ENCODE measurements at regions not wholly inside any gene's neighbourhood (a gene's known extent, or its start where the extent isn't known, plus 50 kb on each side); places are given as distances from the start of the nearest gene placed in this dataset.

DNA sequence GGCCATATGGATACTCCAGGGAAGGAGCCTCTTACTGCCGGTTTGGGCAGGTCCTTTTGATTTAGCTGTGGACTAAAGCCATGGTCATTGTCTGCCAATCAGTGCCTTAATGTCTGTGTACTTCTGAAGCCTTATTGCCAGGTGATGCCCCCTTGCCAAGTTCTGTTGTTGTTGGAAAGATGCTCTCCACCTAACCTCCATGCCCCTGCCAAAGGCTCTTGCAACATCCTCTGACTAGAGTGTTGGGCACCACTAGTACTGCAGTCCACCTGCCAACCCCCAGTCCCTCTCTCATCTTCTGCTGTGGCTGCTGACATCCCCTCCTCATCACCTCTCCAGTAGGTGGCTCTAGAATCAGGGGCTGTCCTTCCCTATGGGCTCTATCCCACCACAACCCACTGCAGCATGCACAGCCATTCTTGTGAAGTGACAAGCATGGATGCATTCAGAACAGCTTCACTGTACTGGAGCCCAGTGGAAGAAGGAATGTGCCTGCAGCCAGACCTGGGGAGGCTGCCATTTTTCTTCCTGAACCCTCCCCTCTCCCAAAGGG is 375.3 kb upstream of the CDH5 start:
- H3K4me3 ChIP-seq (ENCODE audit: low read depth, low read length), result no peak overlapping the region
- TF ChIP-seq, protein P1, sequence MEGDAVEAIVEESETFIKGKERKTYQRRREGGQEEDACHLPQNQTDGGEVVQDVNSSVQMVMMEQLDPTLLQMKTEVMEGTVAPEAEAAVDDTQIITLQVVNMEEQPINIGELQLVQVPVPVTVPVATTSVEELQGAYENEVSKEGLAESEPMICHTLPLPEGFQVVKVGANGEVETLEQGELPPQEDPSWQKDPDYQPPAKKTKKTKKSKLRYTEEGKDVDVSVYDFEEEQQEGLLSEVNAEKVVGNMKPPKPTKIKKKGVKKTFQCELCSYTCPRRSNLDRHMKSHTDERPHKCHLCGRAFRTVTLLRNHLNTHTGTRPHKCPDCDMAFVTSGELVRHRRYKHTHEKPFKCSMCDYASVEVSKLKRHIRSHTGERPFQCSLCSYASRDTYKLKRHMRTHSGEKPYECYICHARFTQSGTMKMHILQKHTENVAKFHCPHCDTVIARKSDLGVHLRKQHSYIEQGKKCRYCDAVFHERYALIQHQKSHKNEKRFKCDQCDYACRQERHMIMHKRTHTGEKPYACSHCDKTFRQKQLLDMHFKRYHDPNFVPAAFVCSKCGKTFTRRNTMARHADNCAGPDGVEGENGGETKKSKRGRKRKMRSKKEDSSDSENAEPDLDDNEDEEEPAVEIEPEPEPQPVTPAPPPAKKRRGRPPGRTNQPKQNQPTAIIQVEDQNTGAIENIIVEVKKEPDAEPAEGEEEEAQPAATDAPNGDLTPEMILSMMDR (conservative IDR thresholded peaks at IDR 0.05; ENCODE audit: low read depth, low read length), result no peak

GRCh38 chr16:65989861-65990604 is 376.5 kb upstream of the CDH5 start:
- TF ChIP-seq, protein P1 (conservative IDR thresholded peaks at IDR 0.05; ENCODE audit: low read depth, low read length), result no peak
- no peak for DNase-seq (ENCODE audit: low read depth)
- no peak overlapping the region for H3K4me3 ChIP-seq (ENCODE audit: low read depth, low read length)

More for the DNA sequence above, 375.3 kb upstream of the CDH5 start:
- DNase-seq (ENCODE audit: low read depth), result no peak

DNA sequence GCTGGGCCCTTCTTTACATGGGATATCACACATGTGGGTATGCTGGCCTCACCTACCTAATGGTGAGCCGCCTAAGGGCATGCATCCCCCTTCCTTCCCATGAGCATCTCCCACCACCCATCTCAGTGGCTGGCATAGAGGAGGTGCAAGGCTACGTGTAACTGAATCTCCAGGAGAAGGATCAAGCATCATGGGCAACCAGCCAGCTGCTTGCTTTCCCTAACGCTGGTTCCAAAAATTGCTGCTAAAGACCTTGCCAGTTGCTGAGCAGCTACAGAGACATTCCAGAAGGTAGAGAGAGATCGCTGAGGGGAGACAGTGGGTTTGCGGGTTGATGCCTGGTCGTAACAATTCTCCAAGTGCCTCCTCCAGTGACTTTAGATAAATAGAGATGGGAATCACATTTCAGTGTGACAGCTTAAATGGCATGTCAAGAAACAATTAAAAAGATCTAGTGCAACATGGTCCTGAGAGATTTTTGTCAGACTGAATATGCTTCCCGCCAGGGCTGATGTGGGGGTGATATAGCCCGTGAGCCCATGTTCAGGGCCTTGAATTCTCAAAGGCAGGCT is 378.4 kb upstream of the CDH5 start:
- H3K4me3 ChIP-seq (ENCODE audit: low read depth, low read length), result no peak overlapping the region
- no peak for DNase-seq (ENCODE audit: low read depth)
- TF ChIP-seq, protein P1 (conservative IDR thresholded peaks at IDR 0.05; ENCODE audit: low read depth, low read length), result no peak

DNA sequence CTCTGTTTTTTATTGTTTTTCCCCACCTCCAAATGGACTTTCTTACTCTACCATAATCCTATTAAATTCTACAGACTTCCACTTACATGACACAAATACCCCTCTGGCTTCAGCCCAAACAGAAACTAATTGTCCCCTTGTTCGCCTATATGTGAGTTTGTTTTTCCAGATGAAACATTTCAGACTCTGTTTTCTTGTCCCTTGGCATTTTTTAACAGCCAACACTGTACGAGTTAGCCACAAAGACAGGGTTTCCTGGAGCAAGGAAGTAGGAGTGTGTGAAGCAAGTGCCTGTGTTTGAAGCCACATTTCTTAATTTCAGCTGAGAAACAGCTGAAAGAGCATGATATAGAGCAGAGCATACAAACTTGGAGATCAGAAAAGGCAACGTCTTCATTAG is 382.2 kb upstream of the CDH5 start:
- no peak for DNase-seq (ENCODE audit: low read depth)
- TF ChIP-seq, protein P1 (conservative IDR thresholded peaks at IDR 0.05; ENCODE audit: low read depth, low read length), result no peak
- H3K4me3 ChIP-seq (ENCODE audit: low read depth, low read length), result no peak overlapping the region

DNA sequence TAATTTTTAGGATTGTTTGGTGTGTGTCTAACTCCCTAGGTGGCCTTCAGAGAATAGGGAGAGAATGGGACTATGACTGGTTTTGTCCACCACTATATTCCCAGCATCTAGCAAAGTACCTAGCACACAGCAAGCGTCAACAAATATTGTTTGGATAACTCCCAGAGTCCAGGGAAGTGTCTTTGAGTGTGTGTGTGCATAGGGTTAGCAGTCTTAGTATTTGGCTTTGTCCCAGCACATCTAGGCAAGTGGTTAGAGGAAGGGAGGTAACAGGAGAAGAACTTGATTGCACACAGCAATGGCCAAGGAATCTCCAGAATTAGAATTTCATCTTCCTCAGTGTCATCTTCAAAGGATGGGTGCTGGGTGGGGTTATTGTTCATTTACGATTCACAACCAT is 385.4 kb upstream of the CDH5 start:
- H3K4me3 ChIP-seq (ENCODE audit: low read depth, low read length), result no peak overlapping the region
- TF ChIP-seq, protein P1 (conservative IDR thresholded peaks at IDR 0.05; ENCODE audit: low read depth, low read length), result no peak
- DNase-seq (ENCODE audit: low read depth), result no peak

DNA sequence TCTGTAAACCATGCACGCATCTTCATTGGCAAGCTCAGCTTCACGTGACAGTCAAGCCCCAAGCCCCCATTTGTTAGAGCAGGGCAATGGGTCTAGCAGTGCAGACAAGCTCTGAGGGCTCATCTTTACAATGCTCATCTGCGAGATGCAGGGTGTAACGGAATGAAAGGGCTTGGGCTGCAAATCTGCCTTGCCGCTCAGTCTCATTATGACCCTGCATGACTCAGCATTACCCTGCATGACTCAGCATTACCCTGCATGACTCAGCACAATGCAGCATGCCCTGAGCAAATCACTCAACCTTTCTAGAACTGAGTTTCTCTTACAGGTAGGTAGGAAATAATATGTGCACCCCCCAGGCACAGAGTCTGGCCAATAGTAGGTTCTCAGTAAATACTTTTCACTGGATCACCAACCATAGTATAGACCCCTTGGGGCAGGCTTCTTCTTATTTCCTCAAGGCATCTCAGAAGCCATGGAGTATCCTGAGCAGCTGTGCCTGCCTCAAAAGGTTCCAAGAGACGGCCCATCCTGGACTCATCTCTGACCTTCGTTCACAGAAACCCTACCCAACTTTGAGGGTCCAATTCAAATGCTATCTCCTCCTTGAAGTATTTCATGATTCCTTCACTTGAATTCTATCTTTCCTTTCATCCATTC is 391.3 kb upstream of the CDH5 start:
- DNase-seq (ENCODE audit: low read depth), result no peak

More for the DNA sequence above, 391.3 kb upstream of the CDH5 start:
- TF ChIP-seq, protein P1 (conservative IDR thresholded peaks at IDR 0.05; ENCODE audit: low read depth, low read length), result no peak
- no peak overlapping the region for H3K4me3 ChIP-seq (ENCODE audit: low read depth, low read length)
